ENCODE measurements at regions not wholly inside any gene's neighbourhood (a gene's known extent, or its start where the extent isn't known, plus 50 kb on each side); places are given as distances from the start of the nearest gene placed in this dataset.

DNA sequence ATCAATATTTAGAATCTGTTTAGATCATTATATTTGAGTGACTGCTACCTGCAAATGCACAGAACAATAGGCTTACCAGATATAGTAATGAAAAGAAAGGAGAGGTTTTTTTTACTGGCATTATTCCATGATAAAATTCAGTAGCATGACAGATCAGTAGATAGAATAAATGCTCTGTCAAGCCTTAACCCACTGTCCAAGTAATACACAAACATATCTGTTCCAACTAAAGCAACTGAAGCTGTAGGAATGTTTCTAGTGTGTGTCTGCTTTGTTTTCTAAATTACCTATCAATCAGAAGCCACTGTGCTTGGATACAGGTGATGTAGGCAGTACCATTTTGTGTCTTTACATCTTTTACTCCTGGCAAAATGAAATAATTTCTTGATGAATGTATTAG lies 604.6 kb downstream of the PCDH7 start:
- TF ChIP-seq CBX3 (IDR thresholded peaks at IDR 0.05; ENCODE audit: low read depth) (no peak), CEBPB (IDR thresholded peaks at IDR 0.05; ENCODE audit: low read depth) (no peak), POLR2AphosphoS5 (IDR thresholded peaks at IDR 0.05; ENCODE audit: low read depth, low read length) (no peak)
- TF ChIP-seq, protein P1, sequence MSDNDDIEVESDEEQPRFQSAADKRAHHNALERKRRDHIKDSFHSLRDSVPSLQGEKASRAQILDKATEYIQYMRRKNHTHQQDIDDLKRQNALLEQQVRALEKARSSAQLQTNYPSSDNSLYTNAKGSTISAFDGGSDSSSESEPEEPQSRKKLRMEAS (IDR thresholded peaks at IDR 0.05) = no peak
- H2AFZ ChIP-seq (ENCODE audit: low read depth, low read length, poor library complexity, severe bottlenecking) = peak overlapping the region; percentile 44
- POLR2A ChIA-PET = no interaction called here
- no peaks in the 10 kb centered on the region for H3K79me2 ChIP-seq (ENCODE audit: insufficient read depth, low read length)
- intact Hi-C loops (cut with micrococcal nuclease) = no loop called here
- ATAC-seq = no peak
- no peak overlapping the region for H3K4me3 ChIP-seq (replicated peaks in 1 of 2; ENCODE audit: low read depth in 1 of 2, low read length in 2 of 2)
- CTCF ChIA-PET = no interaction called here
- H3K9me3 ChIP-seq (ENCODE audit: control insufficient read depth in 1 of 2, insufficient read depth in 1 of 2, low read depth in 1 of 2, low read length in 2 of 2) = no peaks in the 10 kb centered on the region
- H3K9ac ChIP-seq (ENCODE audit: low read length) = no peak overlapping the region
- H4K20me1 ChIP-seq (ENCODE audit: insufficient read depth) = no peaks in the 10 kb centered on the region
- no peaks in the 10 kb centered on the region for H3K4me1 ChIP-seq (ENCODE audit: control insufficient read depth in 1 of 2, insufficient read depth in 2 of 2, low read length in 2 of 2)
- no peak overlapping the region for H3K4me2 ChIP-seq (ENCODE audit: low read length)
- DNase-seq (ENCODE audit: low read depth, low spot score) = no peak
- H3K27me3 ChIP-seq (ENCODE audit: insufficient read depth, low read length) = no peaks in the 10 kb centered on the region
- H3K36me3 ChIP-seq (ENCODE audit: control insufficient read depth in 1 of 2, insufficient read depth in 2 of 2, low read length in 2 of 2) = no peaks in the 10 kb centered on the region
- H3K9me2 ChIP-seq (ENCODE audit: insufficient read depth) = no peaks in the 10 kb centered on the region
- RAD21 ChIA-PET (ENCODE audit: low non-redundant PET in 1 of 2, low total read pairs in 2 of 2, uncharacterized antibody in 2 of 2, unreplicated experiment in 2 of 2) = no interaction called here
- H3K27ac ChIP-seq (ENCODE audit: low read depth, low read length) = no peak overlapping the region
- BruUV-seq (replicated peaks) = no TSS peak

DNA sequence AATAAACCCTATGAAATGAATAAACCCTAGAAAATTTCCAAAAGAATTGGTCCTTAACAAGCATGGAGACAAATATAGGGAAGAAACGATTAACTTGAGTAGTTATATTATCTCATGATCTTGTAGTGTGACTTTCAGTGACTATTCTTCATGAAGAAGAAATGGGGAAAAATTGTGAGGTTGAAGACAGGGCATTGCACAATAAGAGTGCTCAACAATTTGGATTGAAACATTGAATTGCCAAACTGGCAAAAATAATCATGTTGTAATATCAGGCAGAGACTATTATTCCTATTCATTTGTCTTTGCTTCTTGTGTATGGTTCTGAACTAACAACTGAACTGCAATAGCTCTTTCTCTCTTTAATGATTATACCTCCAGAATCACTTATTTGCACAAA lies 605.1 kb downstream of the PCDH7 start:
- no TSS peak for BruUV-seq (replicated peaks)
- DNase-seq (ENCODE audit: low read depth, low spot score) (no peak), ATAC-seq (no peak)
- intact Hi-C loops (cut with micrococcal nuclease) = no loop called here
- Histone ChIP-seq H2AFZ (ENCODE audit: low read depth, low read length, poor library complexity, severe bottlenecking) (no peak overlapping the region), H4K20me1 (ENCODE audit: insufficient read depth) (no peaks in the 10 kb centered on the region), H3K9me3 (ENCODE audit: control insufficient read depth in 1 of 2, insufficient read depth in 1 of 2, low read depth in 1 of 2, low read length in 2 of 2) (no peaks in the 10 kb centered on the region), H3K79me2 (ENCODE audit: insufficient read depth, low read length) (no peaks in the 10 kb centered on the region), H3K4me1 (ENCODE audit: control insufficient read depth in 1 of 2, insufficient read depth in 2 of 2, low read length in 2 of 2) (no peaks in the 10 kb centered on the region), H3K9me2 (ENCODE audit: insufficient read depth) (no peaks in the 10 kb centered on the region), H3K36me3 (ENCODE audit: control insufficient read depth in 1 of 2, insufficient read depth in 2 of 2, low read length in 2 of 2) (no peaks in the 10 kb centered on the region), H3K4me2 (ENCODE audit: low read length) (no peak overlapping the region), H3K9ac (ENCODE audit: low read length) (no peak overlapping the region), H3K27ac (ENCODE audit: low read depth, low read length) (no peak overlapping the region), H3K27me3 (ENCODE audit: insufficient read depth, low read length) (no peaks in the 10 kb centered on the region), H3K4me3 (replicated peaks in 1 of 2; ENCODE audit: low read depth in 1 of 2, low read length in 2 of 2) (no peak overlapping the region)
- CTCF ChIA-PET = no interaction called here
- RAD21 ChIA-PET (ENCODE audit: low non-redundant PET in 1 of 2, low total read pairs in 2 of 2, uncharacterized antibody in 2 of 2, unreplicated experiment in 2 of 2) = no interaction called here
- POLR2A ChIA-PET = no interaction called here
- TF ChIP-seq FOSL1 (IDR thresholded peaks at IDR 0.05; ENCODE audit: low read depth) (no peak), SRF (IDR thresholded peaks at IDR 0.05; ENCODE audit: low read depth) (no peak), EZH2 (IDR thresholded peaks at IDR 0.05) (no peak), ZFX (IDR thresholded peaks at IDR 0.05) (no peak), EZH2phosphoT487 (IDR thresholded peaks at IDR 0.05; ENCODE audit: borderline replicate concordance) (no peak), YY1 (IDR thresholded peaks at IDR 0.05; ENCODE audit: extremely low read depth, insufficient replicate concordance, low read depth, low read length) (no peak), POLR2A (IDR thresholded peaks at IDR 0.05; ENCODE audit: borderline replicate concordance, extremely low read depth, insufficient read depth, insufficient read length) (no peak), SP1 (IDR thresholded peaks at IDR 0.05; ENCODE audit: low read depth) (no peak), ELF1 (IDR thresholded peaks at IDR 0.05; ENCODE audit: borderline replicate concordance, low read depth) (no peak), JUND (IDR thresholded peaks at IDR 0.05) (no peak), CBX3 (IDR thresholded peaks at IDR 0.05; ENCODE audit: low read depth) (no peak), POLR2AphosphoS5 (IDR thresholded peaks at IDR 0.05; ENCODE audit: low read depth, low read length) (no peak), TCF7L2 (IDR thresholded peaks at IDR 0.05; ENCODE audit: borderline replicate concordance, extremely low read depth, insufficient read depth, insufficient read length) (no peak), EGR1 (IDR thresholded peaks at IDR 0.05; ENCODE audit: low read depth) (no peak)
- TF ChIP-seq, protein P2, sequence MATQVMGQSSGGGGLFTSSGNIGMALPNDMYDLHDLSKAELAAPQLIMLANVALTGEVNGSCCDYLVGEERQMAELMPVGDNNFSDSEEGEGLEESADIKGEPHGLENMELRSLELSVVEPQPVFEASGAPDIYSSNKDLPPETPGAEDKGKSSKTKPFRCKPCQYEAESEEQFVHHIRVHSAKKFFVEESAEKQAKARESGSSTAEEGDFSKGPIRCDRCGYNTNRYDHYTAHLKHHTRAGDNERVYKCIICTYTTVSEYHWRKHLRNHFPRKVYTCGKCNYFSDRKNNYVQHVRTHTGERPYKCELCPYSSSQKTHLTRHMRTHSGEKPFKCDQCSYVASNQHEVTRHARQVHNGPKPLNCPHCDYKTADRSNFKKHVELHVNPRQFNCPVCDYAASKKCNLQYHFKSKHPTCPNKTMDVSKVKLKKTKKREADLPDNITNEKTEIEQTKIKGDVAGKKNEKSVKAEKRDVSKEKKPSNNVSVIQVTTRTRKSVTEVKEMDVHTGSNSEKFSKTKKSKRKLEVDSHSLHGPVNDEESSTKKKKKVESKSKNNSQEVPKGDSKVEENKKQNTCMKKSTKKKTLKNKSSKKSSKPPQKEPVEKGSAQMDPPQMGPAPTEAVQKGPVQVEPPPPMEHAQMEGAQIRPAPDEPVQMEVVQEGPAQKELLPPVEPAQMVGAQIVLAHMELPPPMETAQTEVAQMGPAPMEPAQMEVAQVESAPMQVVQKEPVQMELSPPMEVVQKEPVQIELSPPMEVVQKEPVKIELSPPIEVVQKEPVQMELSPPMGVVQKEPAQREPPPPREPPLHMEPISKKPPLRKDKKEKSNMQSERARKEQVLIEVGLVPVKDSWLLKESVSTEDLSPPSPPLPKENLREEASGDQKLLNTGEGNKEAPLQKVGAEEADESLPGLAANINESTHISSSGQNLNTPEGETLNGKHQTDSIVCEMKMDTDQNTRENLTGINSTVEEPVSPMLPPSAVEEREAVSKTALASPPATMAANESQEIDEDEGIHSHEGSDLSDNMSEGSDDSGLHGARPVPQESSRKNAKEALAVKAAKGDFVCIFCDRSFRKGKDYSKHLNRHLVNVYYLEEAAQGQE (IDR thresholded peaks at IDR 0.05; ENCODE audit: low read depth) = no peak
- TF ChIP-seq, protein P1 (IDR thresholded peaks at IDR 0.05) = no peak
- TF ChIP-seq, protein P3, sequence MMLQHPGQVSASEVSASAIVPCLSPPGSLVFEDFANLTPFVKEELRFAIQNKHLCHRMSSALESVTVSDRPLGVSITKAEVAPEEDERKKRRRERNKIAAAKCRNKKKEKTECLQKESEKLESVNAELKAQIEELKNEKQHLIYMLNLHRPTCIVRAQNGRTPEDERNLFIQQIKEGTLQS (IDR thresholded peaks at IDR 0.05) = no peak

Data from HCT116 (cell line).